ENCODE measurements at regions not wholly inside any gene's neighbourhood (a gene's known extent, or its start where the extent isn't known, plus 50 kb on each side); places are given as distances from the start of the nearest gene placed in this dataset.

DNA sequence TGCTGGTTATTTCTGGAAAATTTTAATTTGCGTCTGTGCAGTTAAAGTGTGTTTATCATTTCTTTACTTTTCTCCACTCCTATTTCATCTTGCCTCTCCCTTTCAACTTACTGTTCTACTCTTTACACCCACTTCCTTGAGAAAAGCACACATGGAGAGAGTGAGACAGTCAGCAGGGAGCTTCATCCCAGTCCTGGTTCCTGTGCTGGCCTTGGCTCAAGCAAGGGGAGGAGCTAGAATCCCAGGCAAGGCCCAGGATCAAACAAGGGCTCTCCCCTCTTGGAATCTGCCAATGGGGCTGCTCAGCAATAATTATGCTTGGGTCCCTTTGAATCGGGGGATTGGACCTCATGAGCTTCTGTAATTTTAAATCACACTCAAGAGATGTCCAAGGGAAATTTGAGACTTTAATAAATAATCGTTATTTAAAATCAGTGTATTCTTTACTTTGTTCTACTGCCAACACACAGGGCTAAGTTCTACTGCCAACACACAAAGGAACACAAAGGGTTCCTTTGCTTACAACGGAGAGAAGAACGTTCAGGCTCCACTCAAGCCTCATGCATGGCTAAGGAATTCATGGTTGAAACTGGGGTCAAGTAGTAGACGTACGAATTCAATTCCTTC lies 439.3 kb upstream of the DAB2 start:
- no peak for DNase-seq

- DNase-seq, result no peak
These were observed 432.3 kb upstream of the DAB2 start for GRCh38 chr5:39857041-39857440.

DNA sequence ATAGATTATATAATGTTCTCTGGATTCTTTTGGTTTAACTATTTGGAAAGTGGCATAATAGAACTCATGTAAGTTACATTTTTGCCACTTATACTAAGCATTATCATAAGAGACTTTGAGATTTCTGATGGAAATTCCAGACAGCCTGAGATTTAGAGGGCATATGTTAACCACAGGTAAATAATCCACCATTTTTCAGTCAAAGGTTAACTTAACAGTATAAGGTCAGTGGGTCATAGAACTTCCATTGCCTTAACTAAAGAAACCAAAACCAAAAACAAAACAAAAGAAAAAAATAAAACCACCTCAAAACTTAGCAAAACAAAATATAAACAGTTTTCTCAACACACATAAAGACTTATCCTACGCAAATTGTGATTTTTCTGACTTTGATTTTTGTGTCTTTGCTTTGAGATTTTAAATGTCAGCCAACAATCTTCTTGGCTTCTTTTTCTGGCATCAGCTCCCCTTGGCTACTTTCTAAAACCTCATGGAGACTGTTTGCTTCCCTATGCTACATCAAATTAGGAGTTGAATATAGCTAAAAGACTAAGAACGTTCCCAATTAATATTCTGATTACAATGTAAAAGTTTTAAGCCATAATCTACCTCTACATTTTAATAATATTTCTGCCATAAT lies 430.1 kb upstream of the DAB2 start:
- no peak for DNase-seq

DNA sequence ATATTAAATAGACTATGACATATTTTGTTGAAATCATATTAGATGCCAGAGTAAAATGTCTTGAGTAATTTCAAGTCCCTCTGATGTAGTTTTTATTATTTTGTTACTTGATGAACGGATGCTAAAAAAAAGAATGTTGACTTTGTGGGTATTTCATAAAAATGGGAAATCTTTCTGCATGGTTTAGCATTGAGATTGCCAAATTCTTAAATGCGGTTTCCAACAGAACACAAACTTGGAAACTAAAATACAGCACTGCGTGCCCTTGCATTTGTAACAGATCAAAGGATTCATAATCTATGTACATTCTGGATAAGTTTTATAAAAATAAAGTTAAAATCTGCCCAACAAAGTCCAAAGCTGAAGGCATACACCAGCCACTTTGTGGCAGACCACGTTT lies 425.5 kb upstream of the DAB2 start:
- no peak for DNase-seq

DNA sequence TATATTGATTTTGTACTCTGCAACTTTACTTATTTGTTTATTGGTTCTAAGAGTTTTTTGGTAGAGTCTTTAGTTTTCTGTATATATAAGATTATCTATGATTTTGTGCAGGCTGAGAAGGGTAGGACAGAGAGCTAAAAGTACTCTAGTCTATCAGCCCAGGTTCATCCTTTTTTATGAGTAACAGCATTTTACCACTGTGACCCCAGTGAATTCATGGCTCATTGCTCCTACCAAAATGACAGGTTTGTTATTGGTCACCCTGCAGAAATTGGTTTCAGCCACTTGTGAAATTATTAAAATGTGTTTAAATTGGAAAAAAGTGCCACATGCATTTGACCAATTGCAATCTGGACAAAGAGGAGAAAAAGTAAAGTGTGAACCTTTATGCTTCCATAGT lies 421.4 kb upstream of the DAB2 start:
- DNase-seq, result no peak

- DNase-seq, result no peak
These were observed 419.0 kb upstream of the DAB2 start for GRCh38 chr5:39843767-39844166.

DNA sequence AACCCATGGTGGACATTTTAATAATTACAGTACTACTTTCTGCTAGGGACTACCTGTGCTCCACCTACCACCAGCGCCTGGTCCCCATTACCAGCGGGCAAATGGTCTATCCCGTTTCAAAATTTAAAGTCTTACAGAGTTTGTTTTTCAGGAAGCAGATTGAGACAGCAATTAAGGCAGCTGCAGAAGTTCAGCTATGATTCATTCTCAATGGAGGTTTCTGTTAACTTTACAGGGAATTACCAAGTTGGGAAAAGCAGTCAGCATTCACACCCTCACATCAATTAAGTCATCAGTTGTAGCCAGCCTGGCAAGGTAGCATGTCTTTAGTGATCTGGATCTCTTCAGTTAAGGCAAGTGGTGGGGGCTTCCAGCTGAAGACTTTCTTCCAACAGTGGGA lies 410.6 kb upstream of the DAB2 start:
- DNase-seq, result no peak

- DNase-seq, result no peak
These were observed 404.7 kb upstream of the DAB2 start for GRCh38 chr5:39829441-39829840.

DNA sequence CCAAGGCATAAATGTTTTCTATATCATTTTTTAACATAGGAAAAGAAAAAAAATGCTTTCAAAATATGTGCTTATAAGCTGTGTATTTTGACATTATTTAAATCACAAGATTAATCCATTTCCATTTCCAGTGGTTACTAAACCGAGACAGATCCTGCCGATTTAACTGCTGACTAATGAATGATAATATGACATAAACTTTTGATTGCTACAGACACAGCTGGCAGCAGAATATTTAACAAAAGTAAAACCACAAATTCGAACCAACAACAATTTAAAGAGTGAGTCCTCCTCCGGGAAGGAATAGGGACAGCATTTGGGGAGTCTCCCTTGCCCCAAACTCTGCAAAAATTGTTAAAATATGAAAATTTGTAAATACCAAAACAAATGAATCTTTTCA lies 401.3 kb upstream of the DAB2 start:
- no peak for DNase-seq

DNA sequence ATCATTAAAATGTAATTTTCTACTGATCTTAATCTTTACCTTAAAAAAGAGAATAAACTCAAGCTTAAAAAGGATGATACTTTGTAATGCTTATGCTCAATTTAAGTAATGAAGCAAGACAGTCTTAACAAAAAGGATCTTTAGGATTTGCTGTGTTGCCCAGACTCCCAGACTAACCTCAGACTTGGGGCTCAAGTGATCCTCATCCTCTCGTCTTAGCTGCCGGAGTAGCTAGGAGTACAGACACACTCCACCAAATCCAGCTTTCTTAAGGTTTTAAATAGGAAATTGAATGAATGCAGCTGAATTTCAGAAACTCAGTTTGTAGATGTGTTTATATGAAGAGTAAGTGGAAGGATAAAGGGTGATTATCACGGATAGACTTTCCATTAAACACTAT lies 400.5 kb upstream of the DAB2 start:
- no peak for DNase-seq

DNA sequence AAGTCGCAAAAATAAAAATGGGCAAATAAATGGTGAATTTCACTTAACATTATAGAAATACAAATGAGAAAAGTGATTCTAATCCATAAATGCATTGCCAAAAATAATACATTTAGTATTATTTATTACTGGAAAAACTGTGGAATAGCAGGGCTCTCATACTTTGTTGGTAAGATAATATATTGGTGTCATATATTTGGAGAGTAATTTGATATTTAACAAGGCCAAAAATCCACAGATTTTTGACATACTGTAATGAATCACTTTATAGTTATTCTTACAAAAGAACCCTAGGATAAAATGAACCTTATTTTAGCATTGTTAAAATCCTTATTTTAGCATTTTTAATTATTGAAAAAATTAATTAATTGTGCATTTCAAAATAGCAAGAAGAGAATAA lies 397.2 kb upstream of the DAB2 start:
- no peak for DNase-seq

- DNase-seq, result no peak
These were observed 392.1 kb upstream of the DAB2 start for GRCh38 chr5:39816866-39817265.

DNA sequence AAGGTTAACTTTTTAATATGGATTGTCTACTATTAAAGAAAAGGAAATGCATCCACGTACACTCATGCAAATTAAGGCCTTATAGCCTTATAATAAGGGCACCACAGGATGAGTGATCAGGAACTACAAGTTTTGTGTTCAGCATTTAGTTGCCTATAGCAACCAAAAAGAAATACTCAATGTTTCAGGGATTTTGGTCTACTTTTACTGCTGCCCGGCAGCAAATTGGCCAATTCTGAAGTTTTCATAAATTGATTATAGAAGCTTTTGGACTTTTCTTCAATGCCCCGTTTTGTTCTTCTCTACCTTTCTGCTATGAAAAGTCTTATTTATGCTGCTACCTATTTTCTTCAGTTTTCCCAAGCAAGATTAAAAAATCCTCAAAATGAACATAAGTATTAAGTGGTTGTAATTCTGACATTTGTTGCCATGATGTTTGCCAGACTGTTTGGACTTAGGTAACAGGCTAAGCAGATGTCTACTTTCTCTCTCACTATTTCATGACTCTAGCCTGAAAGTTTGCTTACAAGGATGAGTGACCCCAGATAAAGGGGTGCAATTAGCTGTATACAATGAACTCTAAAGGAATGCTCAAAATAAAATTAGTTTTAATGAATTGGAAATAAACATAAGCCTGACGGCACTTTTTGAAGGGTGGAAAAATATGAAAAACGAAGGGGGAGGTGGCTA lies 391.5 kb upstream of the DAB2 start:
- DNase-seq, result no peak

DNA sequence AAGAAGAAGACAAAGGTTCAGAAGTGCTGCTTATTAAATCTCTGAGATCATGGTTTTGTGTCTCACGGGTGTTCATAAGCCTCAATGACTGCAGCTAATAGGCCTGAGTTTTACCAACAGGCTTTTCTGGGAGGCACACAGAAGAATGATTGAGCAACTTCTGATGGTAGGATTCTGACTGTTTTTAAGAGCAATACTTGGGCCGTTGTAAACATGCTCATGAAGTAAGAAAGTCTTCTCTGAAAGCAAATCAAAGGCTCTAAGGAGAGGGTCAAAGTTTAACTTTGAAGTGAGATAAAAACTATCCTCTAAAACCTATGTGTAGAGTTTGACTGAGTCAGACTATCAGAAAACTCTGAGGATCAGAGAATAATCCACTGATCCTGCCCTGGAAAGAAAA lies 390.9 kb upstream of the DAB2 start:
- no peak for DNase-seq

DNA sequence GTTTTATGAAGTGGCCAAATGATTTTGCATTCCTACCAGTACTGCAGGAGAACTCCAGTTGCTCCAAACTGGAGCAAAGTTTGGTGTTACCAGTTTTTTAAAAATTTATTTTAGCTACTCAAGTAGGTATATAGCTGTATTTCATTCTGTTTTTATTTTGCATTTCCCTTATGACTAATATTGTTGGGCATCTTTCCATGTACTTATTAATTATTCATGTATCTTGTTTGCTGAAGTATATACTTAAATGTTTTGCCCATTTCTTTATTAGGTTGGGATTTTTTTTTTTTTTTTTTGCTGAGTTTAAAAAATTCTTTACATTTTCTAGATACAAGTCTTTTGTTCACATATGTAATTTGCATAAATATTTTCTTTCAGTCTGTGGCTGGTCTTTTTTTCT lies 386.6 kb upstream of the DAB2 start:
- no peak for DNase-seq

DNA sequence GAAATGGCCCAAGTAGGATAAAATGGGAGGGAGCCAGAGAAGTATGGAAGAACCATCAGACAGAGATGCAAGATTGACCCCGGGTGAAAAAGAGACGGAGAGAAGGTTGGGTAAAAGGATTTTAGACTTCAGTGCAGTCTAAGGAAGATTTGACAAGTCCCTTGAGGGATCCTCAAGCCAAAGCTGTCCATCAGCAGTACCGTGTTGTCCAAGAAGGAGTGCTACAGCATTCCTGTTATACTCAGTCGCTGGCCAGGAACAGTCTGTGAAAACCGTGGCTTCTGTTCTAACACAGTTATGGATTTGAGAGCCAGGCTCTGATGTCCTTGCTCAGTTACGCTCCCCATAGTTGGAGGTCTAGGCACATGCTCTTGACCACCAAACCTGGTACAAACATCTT lies 383.9 kb upstream of the DAB2 start:
- DNase-seq, result no peak

DNA sequence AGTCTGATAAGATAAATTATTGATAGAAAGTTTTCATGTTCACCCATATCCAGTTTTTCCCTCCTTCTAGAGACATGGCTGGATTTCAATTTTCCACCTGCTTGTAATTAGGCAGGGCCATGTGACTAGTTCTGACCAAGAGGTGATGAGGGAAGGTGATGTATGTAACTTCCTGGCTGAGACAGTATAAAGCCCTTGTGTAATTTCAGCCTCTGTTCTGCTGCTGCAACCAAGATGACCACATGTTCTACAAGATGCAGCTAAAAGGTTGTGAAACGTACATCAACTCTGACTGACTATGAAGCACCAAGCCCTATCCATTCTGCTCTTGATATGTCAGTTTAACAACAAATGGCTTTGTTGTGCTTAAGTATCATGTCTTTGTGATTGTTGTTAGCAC lies 376.5 kb upstream of the DAB2 start:
- no peak for DNase-seq

DNA sequence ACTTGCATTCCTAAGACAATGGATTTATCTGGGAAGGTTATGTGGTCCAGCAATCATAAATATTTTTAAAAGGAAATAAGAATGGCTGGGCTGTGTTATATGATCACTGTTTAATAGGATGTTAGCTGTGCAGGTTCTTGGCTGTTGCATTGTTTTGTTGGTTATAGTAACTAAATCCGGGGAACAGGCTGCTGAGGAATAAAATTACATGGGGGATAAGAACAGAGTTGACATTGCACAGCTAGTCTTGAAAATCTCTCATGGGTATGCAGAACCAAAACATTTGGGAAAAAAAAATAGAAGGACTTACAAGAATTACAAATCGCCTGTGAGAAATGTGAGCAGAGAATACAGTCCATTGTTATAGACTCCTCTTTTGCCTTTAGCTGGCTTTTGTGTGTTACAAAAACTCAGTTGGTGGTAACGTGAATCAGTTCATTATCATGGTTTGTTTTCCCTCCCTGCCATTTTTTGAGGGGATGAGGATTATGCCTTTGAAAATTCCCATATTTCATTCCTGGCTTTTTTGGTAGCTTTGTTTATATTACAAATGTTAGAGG lies 375.3 kb upstream of the DAB2 start:
- DNase-seq, result no peak

DNA sequence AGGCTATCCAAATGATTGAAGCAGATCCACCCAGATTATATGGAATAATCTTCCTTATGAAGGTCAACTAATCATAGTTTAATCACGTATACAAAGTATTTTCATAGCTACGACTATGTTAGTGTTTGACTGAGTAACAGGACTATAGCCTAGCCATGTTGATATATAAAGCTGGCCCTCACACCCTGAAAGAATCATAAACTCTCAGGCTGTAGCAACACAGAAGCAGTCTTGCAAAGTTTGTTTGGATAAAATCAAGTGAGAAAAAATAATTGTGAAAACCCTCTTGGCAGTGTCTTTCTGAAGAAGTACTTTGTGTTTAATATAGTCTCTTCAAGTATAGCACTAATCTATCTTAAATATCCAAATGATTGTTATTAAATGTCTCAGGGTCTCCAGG lies 374.5 kb upstream of the DAB2 start:
- DNase-seq, result no peak

- DNase-seq, result no peak
These were observed 369.9 kb upstream of the DAB2 start for GRCh38 chr5:39794513-39795210.

DNA sequence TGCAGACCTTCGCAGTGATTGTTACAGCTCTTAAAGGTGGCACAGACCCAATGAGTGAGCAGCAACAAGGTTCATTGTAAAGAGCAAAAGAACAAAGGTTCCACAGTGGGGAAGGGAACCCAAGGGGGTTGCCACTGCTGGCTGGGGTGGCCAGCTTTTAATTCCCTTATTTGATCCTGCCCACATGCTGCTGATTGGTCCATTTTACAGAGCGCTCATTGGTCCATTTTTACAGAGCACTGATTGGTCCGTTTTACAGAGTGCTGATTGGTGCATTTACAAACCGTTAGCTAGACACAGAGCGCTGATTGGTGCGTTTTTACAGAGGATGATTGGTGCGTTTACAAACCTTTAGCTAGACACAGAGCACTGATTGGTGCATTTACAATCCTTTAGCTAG lies 360.6 kb upstream of the DAB2 start:
- no peak for DNase-seq

DNA sequence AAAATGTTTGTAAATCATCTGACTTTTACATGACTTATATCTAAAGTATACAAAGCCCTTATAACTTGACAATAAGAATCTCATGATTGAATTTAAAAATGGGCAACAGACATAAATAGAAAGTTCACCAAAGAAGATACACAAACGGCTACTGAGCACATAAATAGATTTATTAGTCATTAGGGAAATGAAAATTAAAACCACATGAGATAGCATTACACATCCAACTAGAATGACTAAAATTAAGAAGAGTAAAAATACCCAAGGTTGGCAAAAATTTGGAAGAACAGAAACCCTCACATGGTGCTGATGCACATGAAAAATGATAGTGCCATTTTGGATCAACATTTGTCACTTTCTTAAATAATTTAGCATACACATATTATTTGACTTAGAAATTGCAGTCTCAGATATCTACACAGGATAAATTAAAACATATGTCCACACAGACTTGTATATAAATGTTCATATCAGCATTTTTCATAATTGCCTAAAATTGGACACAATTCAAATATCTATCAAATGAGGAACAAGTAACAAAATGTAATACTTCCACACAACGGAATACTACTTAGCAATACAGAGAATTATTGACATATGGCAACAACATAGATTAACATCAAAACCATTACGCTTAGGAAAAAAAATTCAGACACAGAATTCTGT lies 359.1 kb upstream of the DAB2 start:
- DNase-seq, result no peak

DNA sequence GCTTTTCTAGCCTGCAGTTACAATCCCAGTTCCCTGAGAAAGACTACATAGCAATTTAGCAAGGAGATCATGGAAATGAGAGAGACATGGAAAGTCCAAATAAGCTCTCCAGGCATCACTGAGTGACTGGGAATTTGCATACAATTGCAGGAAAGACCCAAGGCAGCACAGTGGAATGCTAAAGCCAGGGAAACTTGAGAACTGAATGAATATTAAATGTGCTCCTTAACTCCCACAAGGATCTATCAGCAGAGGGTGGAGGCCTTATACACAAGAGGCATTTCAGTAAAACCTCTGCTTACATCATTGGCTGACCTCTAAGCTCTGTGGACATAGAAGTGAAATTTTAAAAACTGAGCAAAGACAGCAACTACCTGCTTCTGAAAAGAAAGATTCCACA lies 355.6 kb upstream of the DAB2 start:
- no peak for DNase-seq

Measured in KG1 (cell line).